HFF-Myc (cell line): ENCODE measurements at regions not wholly inside any gene's neighbourhood (a gene's known extent, or its start where the extent isn't known, plus 50 kb on each side); places are given as distances from the start of the nearest gene placed in this dataset.

ENCODE experiments used
- DNase-seq: peaks from one replicate; pipeline ENCODE4 v3.0.0-alpha.2; 2011; ENCODE audit warnings: low read depth; ENCODE audit errors: extremely low read depth
- H3K4me3 ChIP-seq: replicated peaks from 2 replicates; pipeline ENCODE4 v1.5.1; 2011; ENCODE audit warnings: low read depth, mild to moderate bottlenecking, control low read depth, low read length
- CTCF ChIP-seq: IDR thresholded peaks from 2 replicates; pipeline ENCODE4 v1.5.1; 2012; ENCODE audit warnings: mild to moderate bottlenecking, low read depth, low read length, control low read depth; ENCODE audit errors: missing control alignments

GRCh38 chr3:39744746-39745145, 64.7 kb upstream of the MYRIP start:
- DNase-seq: no peak
- no peak for TF ChIP-seq CTCF
- H3K4me3 ChIP-seq: no peak overlapping the region

GRCh38 chr3:39748002-39748401, 61.4 kb upstream of the MYRIP start:
- no peak for DNase-seq
- H3K4me3 ChIP-seq: no peak overlapping the region
- no peak for TF ChIP-seq CTCF

- no peak overlapping the region for H3K4me3 ChIP-seq
- DNase-seq: no peak
- no peak for TF ChIP-seq CTCF
Measured at GRCh38 chr3:39748763-39749162, 60.6 kb upstream of the MYRIP start.

- no peak overlapping the region for H3K4me3 ChIP-seq
- TF ChIP-seq CTCF: no peak
- DNase-seq: no peak
Measured at GRCh38 chr3:39750712-39751111, 58.7 kb upstream of the MYRIP start.

GRCh38 chr3:39751286-39751685, 58.1 kb upstream of the MYRIP start:
- no peak overlapping the region for H3K4me3 ChIP-seq
- no peak for DNase-seq
- TF ChIP-seq CTCF: no peak

GRCh38 chr3:39752019-39752637, 57.3 kb upstream of the MYRIP start:
- no peak for TF ChIP-seq CTCF
- DNase-seq: no peak
- H3K4me3 ChIP-seq: no peak overlapping the region

GRCh38 chr3:39752751-39753150, 56.7 kb upstream of the MYRIP start:
- no peak overlapping the region for H3K4me3 ChIP-seq
- no peak for DNase-seq
- TF ChIP-seq CTCF: no peak
